Ovary (tissue), 3 donors: ENCODE measurements at regions not wholly inside any gene's neighbourhood (a gene's known extent, or its start where the extent isn't known, plus 50 kb on each side); places are given as distances from the start of the nearest gene placed in this dataset.

Experiments
- POLR2A ChIP-seq: fragments of 450-650 bp; IDR thresholded peaks from one replicate; pipeline ENCODE4 v1.6.1; 2017; ENCODE audit warnings: antibody characterized with exemption, mild to moderate bottlenecking, moderate library complexity
- TF ChIP-seq, protein P1 (sequence below), 3 donors: fragments of 450-650 bp in 2 of 3; fragments of 200-600 bp in 1 of 3; IDR thresholded peaks; one replicate each; pipeline versions ENCODE4 v1.5.1 to v1.8.0; 2016 to 2022; ENCODE audit warnings: antibody characterized with exemption in 3 of 3, mild to moderate bottlenecking in 1 of 3
- donor health status: DM: no; HTN: no; CAD: no.

DNA sequence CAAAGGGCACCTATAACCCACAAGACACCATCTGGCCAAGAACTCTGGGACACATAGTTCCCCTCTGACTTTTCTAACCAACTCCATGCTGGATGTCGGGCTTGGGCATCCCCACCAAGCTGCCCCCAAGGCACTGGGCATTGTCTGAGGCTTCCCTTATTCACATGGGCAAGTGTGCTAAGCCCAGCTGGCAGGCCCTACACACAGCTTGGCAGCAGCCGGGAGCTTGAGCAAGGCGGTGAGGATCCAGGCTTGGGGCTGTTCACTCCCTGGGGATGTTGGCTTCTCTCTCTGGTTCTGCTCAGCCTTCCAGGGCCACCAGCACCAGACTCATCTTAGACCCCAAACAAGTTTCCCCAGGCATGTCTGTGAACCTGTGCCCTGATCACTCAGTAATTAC lies 138.3 kb upstream of the KAZN start:
- TF ChIP-seq, protein P1, sequence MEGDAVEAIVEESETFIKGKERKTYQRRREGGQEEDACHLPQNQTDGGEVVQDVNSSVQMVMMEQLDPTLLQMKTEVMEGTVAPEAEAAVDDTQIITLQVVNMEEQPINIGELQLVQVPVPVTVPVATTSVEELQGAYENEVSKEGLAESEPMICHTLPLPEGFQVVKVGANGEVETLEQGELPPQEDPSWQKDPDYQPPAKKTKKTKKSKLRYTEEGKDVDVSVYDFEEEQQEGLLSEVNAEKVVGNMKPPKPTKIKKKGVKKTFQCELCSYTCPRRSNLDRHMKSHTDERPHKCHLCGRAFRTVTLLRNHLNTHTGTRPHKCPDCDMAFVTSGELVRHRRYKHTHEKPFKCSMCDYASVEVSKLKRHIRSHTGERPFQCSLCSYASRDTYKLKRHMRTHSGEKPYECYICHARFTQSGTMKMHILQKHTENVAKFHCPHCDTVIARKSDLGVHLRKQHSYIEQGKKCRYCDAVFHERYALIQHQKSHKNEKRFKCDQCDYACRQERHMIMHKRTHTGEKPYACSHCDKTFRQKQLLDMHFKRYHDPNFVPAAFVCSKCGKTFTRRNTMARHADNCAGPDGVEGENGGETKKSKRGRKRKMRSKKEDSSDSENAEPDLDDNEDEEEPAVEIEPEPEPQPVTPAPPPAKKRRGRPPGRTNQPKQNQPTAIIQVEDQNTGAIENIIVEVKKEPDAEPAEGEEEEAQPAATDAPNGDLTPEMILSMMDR (IDR thresholded peaks at IDR 0.05), result no peak
- no peak for TF ChIP-seq POLR2A
